IMR-90 (cell line): ENCODE measurements at regions not wholly inside any gene's neighbourhood (a gene's known extent, or its start where the extent isn't known, plus 50 kb on each side); places are given as distances from the start of the nearest gene placed in this dataset.

Experiments used
- ATAC-seq: fragments of 200-7000 bp; cut with Tn5 transposase; 2 replicates; pipeline ENCODE4 v1.9.1; 2020; ENCODE audit warnings: low read depth, mild to moderate bottlenecking, moderate library complexity
- BruUV-seq: library from RNA; stranded (reverse); fragments of 400-500 nt; replicated peaks from 2 replicates; lab custom pipeline; 2021; lab: Mats Ljungman, UMichigan
- CTCF ChIA-PET: fragments of 300-600 bp; formaldehyde crosslinking; extraction: SDS; loops from one replicate; lab custom pipeline; 2021; ENCODE audit warnings: antibody characterized with exemption; lab: Yijun Ruan, JAX
- POLR2A ChIA-PET: fragments of 300-600 bp; sonication (Branson Sonifier 250); formaldehyde crosslinking; loops from one replicate; lab custom pipeline; 2022; ENCODE audit warnings: antibody characterized with exemption; ENCODE audit not compliant: unreplicated experiment; lab: Charles Lee
- DNase-seq: peaks from one replicate; pipeline ENCODE4 v3.0.0; 2013
- H2AFZ ChIP-seq: replicated peaks from 2 replicates; pipeline ENCODE3; 2013; ENCODE audit warnings: low read length, mild to moderate bottlenecking; ENCODE audit not compliant: poor library complexity
- H2AK5ac ChIP-seq: 2 replicates; pipeline ENCODE4 v1.6.1; 2013; ENCODE audit warnings: low read depth, low read length, inconsistent platforms
- H2AK9ac ChIP-seq: replicated peaks from 2 replicates; pipeline ENCODE3; 2013; ENCODE audit warnings: mild to moderate bottlenecking, low read depth, low read length, moderate library complexity; ENCODE audit not compliant: poor library complexity
- H2BK120ac ChIP-seq: 2 replicates; pipeline ENCODE4 v1.6.1; 2013; ENCODE audit warnings: low read depth, low read length, inconsistent platforms
- H2BK15ac ChIP-seq: 3 replicates; pipeline ENCODE4 v1.6.1; 2013; ENCODE audit warnings: low read depth, low read length, inconsistent platforms
- H2BK20ac ChIP-seq: 2 replicates; pipeline ENCODE4 v1.6.1; 2013; ENCODE audit warnings: low read depth, mild to moderate bottlenecking, inconsistent platforms, low read length, moderate library complexity
- H2BK5ac ChIP-seq: 2 replicates; pipeline ENCODE4 v1.6.1; 2013; ENCODE audit warnings: mild to moderate bottlenecking, low read depth, low read length, inconsistent platforms; ENCODE audit not compliant: poor library complexity, severe bottlenecking
- H3K14ac ChIP-seq: replicated peaks from 2 replicates; pipeline ENCODE4 v1.6.1; 2013; ENCODE audit warnings: low read depth, low read length, inconsistent platforms
- H3K18ac ChIP-seq: 2 replicates; pipeline ENCODE4 v1.6.1; 2013; ENCODE audit warnings: low read depth, low read length, control low read depth
- H3K23ac ChIP-seq: 2 replicates; pipeline ENCODE4 v1.6.1; 2013; ENCODE audit warnings: low read depth, low read length, inconsistent platforms
- H3K27ac ChIP-seq: 2 replicates; pipeline ENCODE4 v1.5.1; 2013; ENCODE audit warnings: mild to moderate bottlenecking, control low read depth, low read length; ENCODE audit not compliant: insufficient read depth
- H3K27me3 ChIP-seq: 2 replicates; pipeline ENCODE4 v1.6.1; 2013; ENCODE audit warnings: low read length; ENCODE audit not compliant: control insufficient read depth, insufficient read depth
- H3K36me3 ChIP-seq: 2 replicates; pipeline ENCODE4 v1.6.1; 2013; ENCODE audit warnings: low read length, mixed read lengths; ENCODE audit not compliant: control insufficient read depth, insufficient read depth
- H3K4ac ChIP-seq: 2 replicates; pipeline ENCODE4 v1.6.1; 2013; ENCODE audit warnings: low read depth, low read length, inconsistent platforms
- H3K4me1 ChIP-seq: 2 replicates; pipeline ENCODE4 v1.6.1; 2013; ENCODE audit warnings: low read length, mixed read lengths; ENCODE audit not compliant: control insufficient read depth, insufficient read depth
- H3K4me2 ChIP-seq: 2 replicates; pipeline ENCODE4 v1.6.1; 2013; ENCODE audit warnings: low read depth, mild to moderate bottlenecking, control low read depth, low read length, moderate library complexity
- H3K4me3 ChIP-seq: 2 replicates; pipeline ENCODE4 v1.5.1; 2013; ENCODE audit warnings: low read depth, mild to moderate bottlenecking, control low read depth, low read length, moderate library complexity; ENCODE audit not compliant: insufficient read depth
- H3K56ac ChIP-seq: 2 replicates; pipeline ENCODE4 v1.6.1; 2013; ENCODE audit warnings: low read length, inconsistent platforms; ENCODE audit not compliant: insufficient read depth; ENCODE audit errors: extremely low read depth
- H3K79me1 ChIP-seq, 2 experiments: 2 replicates each; pipeline ENCODE4 v1.6.1; 2013; ENCODE audit warnings: low read length in 2 of 2, inconsistent platforms in 1 of 2, low read depth in 1 of 2
- H3K9ac ChIP-seq: 2 replicates; pipeline ENCODE4 v1.6.1; 2013; ENCODE audit warnings: low read depth, low read length, control low read depth
- H3K9me1 ChIP-seq: 2 replicates; pipeline ENCODE4 v1.6.1; 2013; ENCODE audit warnings: low read length, inconsistent platforms; ENCODE audit not compliant: insufficient read depth
- H3K9me3 ChIP-seq: 2 replicates; pipeline ENCODE4 v1.6.1; 2013; ENCODE audit warnings: low read length; ENCODE audit not compliant: control insufficient read depth, insufficient read depth
- H4K20me1 ChIP-seq: 2 replicates; pipeline ENCODE4 v1.6.1; 2013; ENCODE audit warnings: low read length, inconsistent platforms; ENCODE audit not compliant: insufficient read depth
- H4K5ac ChIP-seq: 2 replicates; pipeline ENCODE4 v1.6.1; 2013; ENCODE audit warnings: mild to moderate bottlenecking, low read depth, low read length, control low read depth
- H4K8ac ChIP-seq, 2 experiments: 2 replicates each; pipeline ENCODE4 v1.6.1; 2013; ENCODE audit warnings: low read depth in 2 of 2, low read length in 2 of 2, control low read depth in 1 of 2, inconsistent platforms in 1 of 2
- H4K91ac ChIP-seq: 2 replicates; pipeline ENCODE4 v1.6.1; 2013; ENCODE audit warnings: low read depth, low read length, inconsistent platforms; ENCODE audit not compliant: insufficient read depth
- BHLHE40 ChIP-seq: fragments of 150-350 bp; IDR thresholded peaks from 2 replicates; pipeline ENCODE4 v1.6.1; 2016; ENCODE audit warnings: mild to moderate bottlenecking, low read depth, low read length
- CEBPB ChIP-seq: IDR thresholded peaks from 2 replicates; pipeline ENCODE4 v1.6.1; 2012; ENCODE audit warnings: low read depth, low read length, improper control_type of control experiment
- CHD1 ChIP-seq: IDR thresholded peaks from 2 replicates; pipeline ENCODE4 v1.6.1; 2012; ENCODE audit warnings: low read depth, low read length, improper control_type of control experiment
- FOS ChIP-seq: fragments of 150-350 bp; IDR thresholded peaks from 2 replicates; pipeline ENCODE4 v1.6.1; 2016; ENCODE audit warnings: low read depth, low read length
- MAFK ChIP-seq: IDR thresholded peaks from 2 replicates; pipeline ENCODE4 v1.6.1; 2012; ENCODE audit warnings: low read depth, low read length, improper control_type of control experiment
- MAZ ChIP-seq: IDR thresholded peaks from 2 replicates; pipeline ENCODE4 v1.6.1; 2012; ENCODE audit warnings: low read depth, mild to moderate bottlenecking, low read length, improper control_type of control experiment, moderate library complexity, borderline replicate concordance
- MXI1 ChIP-seq: IDR thresholded peaks from 2 replicates; pipeline ENCODE4 v1.6.1; 2012; ENCODE audit warnings: low read depth, mild to moderate bottlenecking, low read length, moderate library complexity, borderline replicate concordance
- NFE2L2 ChIP-seq: fragments of 150-350 bp; IDR thresholded peaks from 2 replicates; pipeline ENCODE4 v1.6.1; 2016; ENCODE audit warnings: low read depth, mild to moderate bottlenecking, low read length
- POLR2A ChIP-seq: IDR thresholded peaks from 2 replicates; pipeline ENCODE4 v1.6.1; 2012; ENCODE audit warnings: mild to moderate bottlenecking, low read depth, low read length
- RAD21 ChIP-seq: IDR thresholded peaks from 2 replicates; pipeline ENCODE4 v1.6.1; 2012; ENCODE audit warnings: low read length, improper control_type of control experiment
- RCOR1 ChIP-seq: IDR thresholded peaks from 2 replicates; pipeline ENCODE4 v1.6.1; 2012; ENCODE audit warnings: mild to moderate bottlenecking, low read length, improper control_type of control experiment; ENCODE audit not compliant: insufficient replicate concordance
- RFX5 ChIP-seq: IDR thresholded peaks from 2 replicates; pipeline ENCODE4 v1.8.0; 2012; ENCODE audit warnings: low read depth, mild to moderate bottlenecking, low read length, moderate library complexity
- SMC3 ChIP-seq: fragments of 150-350 bp; IDR thresholded peaks from 2 replicates; pipeline ENCODE4 v1.6.1; 2016; ENCODE audit warnings: low read depth, mild to moderate bottlenecking, antibody characterized with exemption, low read length, moderate library complexity
- USF2 ChIP-seq: fragments of 150-350 bp; IDR thresholded peaks from 2 replicates; pipeline ENCODE4 v1.6.1; 2017; ENCODE audit warnings: mild to moderate bottlenecking, antibody characterized with exemption, low read length, low read depth
- dilution Hi-C: fragments of 300-500 bp; cut with HindIII; formaldehyde crosslinking; loops from one replicate; pipeline ENCODE4 v1.14.3; 2018; ENCODE audit warnings: low sequenced_read_pairs; ENCODE audit not compliant: unreplicated experiment
- in situ Hi-C: fragments of 300-500 bp; cut with MboI; formaldehyde crosslinking; loops from 3 replicates; pipeline ENCODE4 v1.14.3; 2019; ENCODE audit warnings: low sequenced_read_pairs, inconsistent platforms, mixed read lengths
- intact Hi-C: fragments of 100-400 bp; cut with micrococcal nuclease; formaldehyde crosslinking; loops from 2 replicates; pipeline ENCODE4 v1.10.0; 2022
- TF ChIP-seq, protein P1 (sequence below): fragments of 150-350 bp; IDR thresholded peaks from 2 replicates; pipeline ENCODE4 v1.6.1; 2016; ENCODE audit warnings: low read depth, mild to moderate bottlenecking, low read length, moderate library complexity, borderline replicate concordance
- TF ChIP-seq, protein P2 (sequence below): conservative IDR thresholded peaks from 2 replicates; pipeline ENCODE4 v1.5.1; 2012; ENCODE audit warnings: mild to moderate bottlenecking, low read depth, low read length, improper control_type of control experiment

GRCh38 chr13:54643863-54644262 is 1615.2 kb downstream of the OLFM4 start:
- Histone ChIP-seq H3K56ac (no peak overlapping the region), H2AFZ (no peak overlapping the region), H3K4me2 (no peak overlapping the region), H2BK20ac (no peak overlapping the region), H3K18ac (no peak overlapping the region), H3K4ac (no peak overlapping the region), H3K4me3 (no peak overlapping the region), H4K8ac (no peak overlapping the region), H3K27ac (no peak overlapping the region), H2AK9ac (no peak overlapping the region), H3K9ac (no peak overlapping the region), H2BK15ac (no peak overlapping the region), H2AK5ac (no peak overlapping the region), H2BK120ac (no peak overlapping the region), H3K4me1 (no peaks in the 10 kb centered on the region), H3K36me3 (no peaks in the 10 kb centered on the region), H3K79me1 (no peaks in the 10 kb centered on the region), H3K9me3 (peaks cover 5% of the 10 kb centered on the region), H4K20me1 (no peaks in the 10 kb centered on the region), H3K27me3 (no peaks in the 10 kb centered on the region), H3K9me1 (no peaks in the 10 kb centered on the region), H2BK5ac (no peak overlapping the region), H3K23ac (no peak overlapping the region), H3K14ac (no peak overlapping the region), H4K91ac (no peak overlapping the region), H4K5ac (no peak overlapping the region)
- dilution Hi-C loops = no loop called here
- in situ Hi-C loops = no loop called here
- ChIA-PET CTCF (no interaction called here), POLR2A (no interaction called here)
- BruUV-seq = no TSS peak
- DNase-seq (no peak), ATAC-seq (no peak)
- intact Hi-C loops = no loop called here
- TF ChIP-seq RFX5 = no peak
- TF ChIP-seq MAFK = no peak
- TF ChIP-seq RCOR1 = no peak
- TF ChIP-seq RAD21 = no peak
- no peak for TF ChIP-seq SMC3
- TF ChIP-seq, protein P1, sequence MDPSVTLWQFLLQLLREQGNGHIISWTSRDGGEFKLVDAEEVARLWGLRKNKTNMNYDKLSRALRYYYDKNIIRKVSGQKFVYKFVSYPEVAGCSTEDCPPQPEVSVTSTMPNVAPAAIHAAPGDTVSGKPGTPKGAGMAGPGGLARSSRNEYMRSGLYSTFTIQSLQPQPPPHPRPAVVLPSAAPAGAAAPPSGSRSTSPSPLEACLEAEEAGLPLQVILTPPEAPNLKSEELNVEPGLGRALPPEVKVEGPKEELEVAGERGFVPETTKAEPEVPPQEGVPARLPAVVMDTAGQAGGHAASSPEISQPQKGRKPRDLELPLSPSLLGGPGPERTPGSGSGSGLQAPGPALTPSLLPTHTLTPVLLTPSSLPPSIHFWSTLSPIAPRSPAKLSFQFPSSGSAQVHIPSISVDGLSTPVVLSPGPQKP = no peak
- no peak for TF ChIP-seq MAZ
- TF ChIP-seq, protein P2, sequence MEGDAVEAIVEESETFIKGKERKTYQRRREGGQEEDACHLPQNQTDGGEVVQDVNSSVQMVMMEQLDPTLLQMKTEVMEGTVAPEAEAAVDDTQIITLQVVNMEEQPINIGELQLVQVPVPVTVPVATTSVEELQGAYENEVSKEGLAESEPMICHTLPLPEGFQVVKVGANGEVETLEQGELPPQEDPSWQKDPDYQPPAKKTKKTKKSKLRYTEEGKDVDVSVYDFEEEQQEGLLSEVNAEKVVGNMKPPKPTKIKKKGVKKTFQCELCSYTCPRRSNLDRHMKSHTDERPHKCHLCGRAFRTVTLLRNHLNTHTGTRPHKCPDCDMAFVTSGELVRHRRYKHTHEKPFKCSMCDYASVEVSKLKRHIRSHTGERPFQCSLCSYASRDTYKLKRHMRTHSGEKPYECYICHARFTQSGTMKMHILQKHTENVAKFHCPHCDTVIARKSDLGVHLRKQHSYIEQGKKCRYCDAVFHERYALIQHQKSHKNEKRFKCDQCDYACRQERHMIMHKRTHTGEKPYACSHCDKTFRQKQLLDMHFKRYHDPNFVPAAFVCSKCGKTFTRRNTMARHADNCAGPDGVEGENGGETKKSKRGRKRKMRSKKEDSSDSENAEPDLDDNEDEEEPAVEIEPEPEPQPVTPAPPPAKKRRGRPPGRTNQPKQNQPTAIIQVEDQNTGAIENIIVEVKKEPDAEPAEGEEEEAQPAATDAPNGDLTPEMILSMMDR = no peak
- TF ChIP-seq MXI1 = no peak
- TF ChIP-seq BHLHE40 = no peak
- no peak for TF ChIP-seq POLR2A
- no peak for TF ChIP-seq USF2
- no peak for TF ChIP-seq CEBPB
- TF ChIP-seq FOS = no peak
- no peak for TF ChIP-seq CHD1
- TF ChIP-seq NFE2L2 = no peak
